ENCODE measurements at regions not wholly inside any gene's neighbourhood (a gene's known extent, or its start where the extent isn't known, plus 50 kb on each side); places are given as distances from the start of the nearest gene placed in this dataset.

DNA sequence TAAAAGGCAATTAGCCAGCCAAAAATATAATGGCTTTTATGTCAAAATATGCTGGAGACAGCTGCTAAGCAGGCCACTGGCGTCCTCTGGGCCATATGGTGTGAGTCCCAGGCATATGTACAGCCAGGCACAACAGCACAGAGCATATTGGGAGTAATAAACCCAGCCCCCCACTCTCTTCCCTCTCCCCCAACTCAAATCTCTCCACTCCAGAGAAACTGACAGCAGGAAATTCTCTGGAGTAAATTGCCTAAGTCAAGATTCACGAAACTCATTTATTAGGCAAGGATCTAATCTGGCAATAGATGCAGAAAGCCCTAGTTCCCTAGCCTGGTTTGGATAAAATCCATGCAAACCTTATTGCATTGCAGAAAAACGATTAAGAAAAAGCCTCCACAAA lies 147.9 kb upstream of the SEL1L start:
- H3K27me3 ChIP-seq, result no peaks in the 10 kb centered on the region
- no peaks in the 10 kb centered on the region for H3K9me3 ChIP-seq
- no peaks in the 10 kb centered on the region for H3K36me3 ChIP-seq
- H3K4me3 ChIP-seq, result no peak overlapping the region
- no peaks in the 10 kb centered on the region for H3K4me1 ChIP-seq (ENCODE audit: insufficient read depth)
- no peak for DNase-seq
- TF ChIP-seq EP300 (IDR thresholded peaks at IDR 0.05) (no peak), POLR2A (IDR thresholded peaks at IDR 0.05) (no peak)
- TF ChIP-seq, protein P1, sequence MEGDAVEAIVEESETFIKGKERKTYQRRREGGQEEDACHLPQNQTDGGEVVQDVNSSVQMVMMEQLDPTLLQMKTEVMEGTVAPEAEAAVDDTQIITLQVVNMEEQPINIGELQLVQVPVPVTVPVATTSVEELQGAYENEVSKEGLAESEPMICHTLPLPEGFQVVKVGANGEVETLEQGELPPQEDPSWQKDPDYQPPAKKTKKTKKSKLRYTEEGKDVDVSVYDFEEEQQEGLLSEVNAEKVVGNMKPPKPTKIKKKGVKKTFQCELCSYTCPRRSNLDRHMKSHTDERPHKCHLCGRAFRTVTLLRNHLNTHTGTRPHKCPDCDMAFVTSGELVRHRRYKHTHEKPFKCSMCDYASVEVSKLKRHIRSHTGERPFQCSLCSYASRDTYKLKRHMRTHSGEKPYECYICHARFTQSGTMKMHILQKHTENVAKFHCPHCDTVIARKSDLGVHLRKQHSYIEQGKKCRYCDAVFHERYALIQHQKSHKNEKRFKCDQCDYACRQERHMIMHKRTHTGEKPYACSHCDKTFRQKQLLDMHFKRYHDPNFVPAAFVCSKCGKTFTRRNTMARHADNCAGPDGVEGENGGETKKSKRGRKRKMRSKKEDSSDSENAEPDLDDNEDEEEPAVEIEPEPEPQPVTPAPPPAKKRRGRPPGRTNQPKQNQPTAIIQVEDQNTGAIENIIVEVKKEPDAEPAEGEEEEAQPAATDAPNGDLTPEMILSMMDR (IDR thresholded peaks at IDR 0.05), result no peak
- no peak overlapping the region for H3K27ac ChIP-seq
- intact Hi-C loops (cut with DNase I), result no loop called here
- WGBS, 3 donors, result 21 to 27% (median 25%) methylated on average over 3 of the region's 3 CpGs

DNA sequence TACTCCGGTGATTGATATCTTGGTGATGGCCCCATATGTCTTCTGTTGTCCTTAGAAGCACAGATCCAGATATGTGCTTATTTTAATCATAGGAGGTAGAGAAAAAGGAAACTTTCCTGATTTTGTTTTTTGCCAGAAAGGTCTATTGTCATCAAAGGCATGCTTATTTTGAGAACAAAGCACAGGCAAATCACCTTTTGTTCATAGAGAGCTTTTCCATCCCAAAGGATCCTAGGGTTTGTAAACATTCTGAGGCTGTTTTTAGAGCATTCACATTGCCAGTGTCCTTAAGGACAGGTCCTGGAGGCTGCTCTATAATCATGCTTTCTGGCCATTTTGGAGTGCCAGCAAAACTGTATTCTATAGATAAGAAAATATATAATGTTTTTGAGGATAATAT lies 148.5 kb upstream of the SEL1L start:
- Histone ChIP-seq H3K9me3 (no peaks in the 10 kb centered on the region), H3K27me3 (no peaks in the 10 kb centered on the region), H3K4me1 (ENCODE audit: insufficient read depth) (no peaks in the 10 kb centered on the region), H3K36me3 (no peaks in the 10 kb centered on the region), H3K4me3 (no peak overlapping the region), H3K27ac (no peak overlapping the region)
- intact Hi-C loops (cut with DNase I), result no loop called here
- DNase-seq, result no peak
- 71 to 87% (median 77%) methylated on average over 1 of the region's 1 CpG for WGBS, 3 donors
- TF ChIP-seq EP300 (IDR thresholded peaks at IDR 0.05) (no peak), POLR2A (IDR thresholded peaks at IDR 0.05) (no peak)
- TF ChIP-seq, protein P1 (IDR thresholded peaks at IDR 0.05), result no peak

GRCh38 chr14:81682701-81683100 lies 149.0 kb upstream of the SEL1L start:
- WGBS, 3 donors, result 84 to 89% (median 85%) methylated on average over 2 of the region's 2 CpGs
- intact Hi-C loops (cut with DNase I), result no loop called here
- H3K4me3 ChIP-seq, result no peak overlapping the region
- DNase-seq, result no peak
- no peak overlapping the region for H3K27ac ChIP-seq
- no peaks in the 10 kb centered on the region for H3K9me3 ChIP-seq
- no peak for TF ChIP-seq EP300 (IDR thresholded peaks at IDR 0.05)
- TF ChIP-seq, protein P1 (IDR thresholded peaks at IDR 0.05), result no peak
- TF ChIP-seq POLR2A (IDR thresholded peaks at IDR 0.05), result no peak
- no peaks in the 10 kb centered on the region for H3K27me3 ChIP-seq
- H3K36me3 ChIP-seq, result no peaks in the 10 kb centered on the region
- no peaks in the 10 kb centered on the region for H3K4me1 ChIP-seq (ENCODE audit: insufficient read depth)

- no peak overlapping the region for H3K4me3 ChIP-seq
- intact Hi-C loops (cut with DNase I), result no loop called here
- no peak for DNase-seq
- H3K27me3 ChIP-seq, result no peaks in the 10 kb centered on the region
- WGBS, 3 donors, result 93 to 99% (median 94%) methylated on average over 1 of the region's 1 CpG
- H3K4me1 ChIP-seq (ENCODE audit: insufficient read depth), result no peaks in the 10 kb centered on the region
- no peaks in the 10 kb centered on the region for H3K36me3 ChIP-seq
- TF ChIP-seq, protein P1 (IDR thresholded peaks at IDR 0.05), result no peak
- TF ChIP-seq EP300 (IDR thresholded peaks at IDR 0.05) (no peak), POLR2A (IDR thresholded peaks at IDR 0.05) (no peak)
- no peaks in the 10 kb centered on the region for H3K9me3 ChIP-seq
- H3K27ac ChIP-seq, result no peak overlapping the region
These were observed 151.0 kb upstream of the SEL1L start for GRCh38 chr14:81684696-81685095.

GRCh38 chr14:81686512-81686911 lies 152.9 kb upstream of the SEL1L start:
- H3K4me1 ChIP-seq (ENCODE audit: insufficient read depth), result no peaks in the 10 kb centered on the region
- DNase-seq, result no peak
- no peaks in the 10 kb centered on the region for H3K27me3 ChIP-seq
- intact Hi-C loops (cut with DNase I), result no loop called here
- 20 to 22% (median 22%) methylated on average over 4 of the region's 4 CpGs for WGBS, 3 donors
- no peaks in the 10 kb centered on the region for H3K36me3 ChIP-seq
- H3K27ac ChIP-seq, result no peak overlapping the region
- no peaks in the 10 kb centered on the region for H3K9me3 ChIP-seq
- no peak overlapping the region for H3K4me3 ChIP-seq
- TF ChIP-seq EP300 (IDR thresholded peaks at IDR 0.05), result no peak
- TF ChIP-seq, protein P1 (IDR thresholded peaks at IDR 0.05), result no peak
- no peak for TF ChIP-seq POLR2A (IDR thresholded peaks at IDR 0.05)

Data from ovary (tissue), 7 donors.